Stomach (tissue), 4 donors: ENCODE measurements at regions not wholly inside any gene's neighbourhood (a gene's known extent, or its start where the extent isn't known, plus 50 kb on each side); places are given as distances from the start of the nearest gene placed in this dataset.

Source experiments
- POLR2A ChIP-seq, 4 donors: fragments of 450-650 bp; IDR thresholded peaks; one replicate each; pipeline ENCODE4 v1.6.1; 2016; ENCODE audit warnings: antibody characterized with exemption in 4 of 4, control low read depth in 2 of 4, mild to moderate bottlenecking in 1 of 4, moderate library complexity in 1 of 4
- TF ChIP-seq, protein P1 (sequence below), 7 experiments: fragments of 450-650 bp in 4 of 7; fragments of 200-600 bp in 3 of 7; sonication (generic) in 3 of 7; IDR thresholded peaks; one replicate each; pipeline ENCODE4 v1.5.1; 2016 to 2019; ENCODE audit warnings: antibody characterized with exemption in 7 of 7, control low read depth in 2 of 7, mild to moderate bottlenecking in 1 of 7

DNA sequence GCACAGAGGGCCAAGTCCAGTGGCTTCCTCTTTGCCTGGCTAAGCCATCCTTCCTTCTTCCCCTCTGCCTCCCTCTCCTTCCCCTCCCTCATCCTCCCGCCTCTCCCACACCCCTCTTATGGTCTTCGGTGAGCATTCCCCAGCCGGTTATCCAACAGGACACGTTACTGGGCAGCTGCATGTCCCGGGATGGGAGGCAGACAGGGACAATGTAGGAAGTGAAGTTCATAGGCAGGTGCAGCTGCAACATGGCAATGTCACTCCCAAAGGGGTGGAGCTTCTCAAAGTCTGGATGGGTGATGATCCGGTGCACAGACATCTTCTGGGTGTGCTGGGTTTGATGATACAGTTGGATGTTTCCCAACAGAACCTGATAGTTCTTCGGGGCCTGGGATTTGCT is 71.4 kb upstream of the SPTLC1 start:
- TF ChIP-seq, protein P1, sequence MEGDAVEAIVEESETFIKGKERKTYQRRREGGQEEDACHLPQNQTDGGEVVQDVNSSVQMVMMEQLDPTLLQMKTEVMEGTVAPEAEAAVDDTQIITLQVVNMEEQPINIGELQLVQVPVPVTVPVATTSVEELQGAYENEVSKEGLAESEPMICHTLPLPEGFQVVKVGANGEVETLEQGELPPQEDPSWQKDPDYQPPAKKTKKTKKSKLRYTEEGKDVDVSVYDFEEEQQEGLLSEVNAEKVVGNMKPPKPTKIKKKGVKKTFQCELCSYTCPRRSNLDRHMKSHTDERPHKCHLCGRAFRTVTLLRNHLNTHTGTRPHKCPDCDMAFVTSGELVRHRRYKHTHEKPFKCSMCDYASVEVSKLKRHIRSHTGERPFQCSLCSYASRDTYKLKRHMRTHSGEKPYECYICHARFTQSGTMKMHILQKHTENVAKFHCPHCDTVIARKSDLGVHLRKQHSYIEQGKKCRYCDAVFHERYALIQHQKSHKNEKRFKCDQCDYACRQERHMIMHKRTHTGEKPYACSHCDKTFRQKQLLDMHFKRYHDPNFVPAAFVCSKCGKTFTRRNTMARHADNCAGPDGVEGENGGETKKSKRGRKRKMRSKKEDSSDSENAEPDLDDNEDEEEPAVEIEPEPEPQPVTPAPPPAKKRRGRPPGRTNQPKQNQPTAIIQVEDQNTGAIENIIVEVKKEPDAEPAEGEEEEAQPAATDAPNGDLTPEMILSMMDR (IDR thresholded peaks at IDR 0.05): no peak
- TF ChIP-seq POLR2A (IDR thresholded peaks at IDR 0.05): no peak
